Iris pigment epithelial cell (primary cell): ENCODE measurements at regions not wholly inside any gene's neighbourhood (a gene's known extent, or its start where the extent isn't known, plus 50 kb on each side); places are given as distances from the start of the nearest gene placed in this dataset.

ENCODE experiments used
- DNase-seq: peaks from one replicate; pipeline ENCODE4 v3.0.0-alpha.2; 2011; ENCODE audit warnings: low read depth

DNA sequence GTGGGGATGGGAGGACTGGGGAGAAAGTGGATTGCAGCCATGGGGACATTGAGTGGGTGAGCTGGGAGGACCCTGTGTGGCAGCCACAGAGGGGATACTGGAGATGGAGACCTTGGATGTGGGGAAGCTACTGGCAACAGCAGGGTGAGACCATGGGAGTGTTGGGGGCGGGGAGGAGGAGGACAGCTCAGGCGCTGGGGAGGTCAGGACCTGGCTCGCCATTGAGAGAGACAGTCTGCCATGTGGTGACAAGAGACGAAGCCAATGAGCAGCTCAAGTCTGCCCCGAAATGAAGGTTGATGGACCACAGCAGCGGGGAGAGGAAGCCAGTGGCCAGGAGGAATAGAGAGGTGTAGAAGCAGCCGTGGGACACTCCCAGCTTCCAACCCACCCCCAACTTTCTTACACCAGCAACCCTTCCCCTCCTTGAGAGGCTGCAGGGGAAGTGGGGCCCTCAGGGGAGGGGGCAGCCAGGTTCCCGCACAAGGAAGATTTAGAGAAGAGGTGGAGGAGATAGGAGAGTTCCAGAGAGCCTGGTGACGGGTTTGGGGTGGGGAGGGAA lies 118.1 kb downstream of the ASB7 start:
- no peak for DNase-seq

DNA sequence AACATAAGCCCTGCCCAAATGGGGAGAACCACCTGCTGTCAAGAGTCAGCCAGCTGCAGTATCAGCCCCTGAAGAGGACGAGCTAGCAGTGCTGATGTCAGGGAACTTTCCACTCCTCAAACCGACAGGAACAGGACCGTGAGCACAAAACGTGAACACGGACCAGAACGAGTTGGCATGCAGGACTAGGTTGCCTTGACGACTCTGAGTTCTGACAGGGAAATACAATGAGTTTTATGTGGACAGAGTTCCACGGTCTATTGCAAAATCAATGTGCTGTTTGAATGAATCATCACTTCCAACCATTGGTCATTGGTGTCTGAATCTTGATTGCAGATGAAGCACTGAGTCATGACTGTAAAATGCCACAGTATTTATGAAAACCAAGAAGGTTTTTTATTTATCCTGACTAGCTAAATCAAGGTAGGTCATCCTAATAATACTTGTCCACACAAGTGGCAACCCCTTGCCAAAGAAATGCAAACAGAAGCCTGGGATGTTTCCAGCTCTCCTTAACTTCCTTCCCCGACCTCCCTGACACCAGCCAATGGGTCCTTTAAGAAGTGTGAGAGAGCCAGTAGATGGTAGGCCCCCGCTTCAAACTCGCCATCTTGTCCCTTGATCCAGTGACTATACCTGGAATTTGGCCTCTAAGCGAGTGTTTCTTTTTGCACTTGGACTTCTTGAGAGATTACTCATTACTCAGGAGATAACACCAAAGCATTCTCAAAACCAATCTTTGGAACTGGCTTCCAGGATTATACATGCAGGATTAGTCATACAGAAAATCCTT lies 119.6 kb downstream of the ASB7 start:
- DNase-seq = peak; percentile 99

DNA sequence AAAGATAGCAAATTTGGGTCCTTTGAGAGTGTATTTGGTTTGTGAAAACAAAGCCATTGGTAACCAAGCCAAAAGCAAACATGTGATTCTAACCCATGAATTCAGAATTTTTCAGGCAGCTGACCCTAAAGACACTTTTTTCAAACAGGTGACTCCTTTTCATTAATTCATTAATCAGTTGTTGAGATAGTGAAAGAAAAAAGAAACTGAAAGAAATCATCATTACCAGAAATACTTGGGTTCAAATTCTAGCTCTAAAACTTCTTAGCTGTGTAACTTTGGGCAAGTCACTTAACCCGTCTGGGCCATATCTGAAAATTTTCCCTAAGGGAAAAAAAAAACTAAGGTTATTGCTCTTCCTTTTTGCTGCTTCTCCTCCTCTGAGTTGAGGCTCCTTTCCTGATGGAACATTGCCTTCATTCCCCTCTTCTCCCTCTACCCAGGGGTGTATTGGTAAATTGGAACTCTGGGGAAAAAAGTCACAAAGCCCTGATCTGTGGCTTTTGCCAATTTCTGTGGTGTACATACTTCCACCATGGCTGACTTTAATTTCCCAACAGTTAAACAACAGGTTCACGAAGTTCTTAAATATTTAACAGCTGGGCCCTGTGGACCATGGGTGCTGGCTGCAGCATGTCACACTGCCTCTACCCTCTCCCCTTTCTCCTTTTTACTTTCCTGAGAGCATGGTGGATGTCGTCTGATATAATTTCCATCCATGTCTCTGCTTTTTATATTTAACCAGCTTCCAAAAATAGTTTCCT lies 120.3 kb downstream of the ASB7 start:
- DNase-seq = no peak

DNA sequence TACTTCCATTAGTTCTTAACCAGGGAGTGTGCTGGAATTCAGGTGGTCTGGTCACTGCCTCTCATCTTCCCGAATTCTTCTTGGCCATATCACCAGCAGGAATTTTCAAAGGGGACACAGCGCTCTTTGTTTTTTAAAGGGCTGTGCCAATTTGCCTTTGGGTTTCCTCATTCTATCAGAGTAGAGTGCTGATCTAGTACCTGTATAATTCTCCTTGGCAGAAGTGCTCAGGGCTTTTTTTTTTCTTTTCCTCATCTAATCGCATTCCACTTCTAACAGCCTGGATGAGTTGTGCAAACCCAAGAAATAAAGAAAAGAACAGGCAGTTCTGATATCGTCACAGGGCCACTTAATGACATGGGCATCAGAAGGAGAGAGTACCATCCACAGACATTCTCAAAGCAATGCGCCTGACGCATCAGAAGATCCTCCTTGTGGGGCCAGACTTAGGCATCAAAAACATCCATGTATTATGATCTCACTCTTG lies 121.0 kb downstream of the ASB7 start:
- DNase-seq = no peak

DNA sequence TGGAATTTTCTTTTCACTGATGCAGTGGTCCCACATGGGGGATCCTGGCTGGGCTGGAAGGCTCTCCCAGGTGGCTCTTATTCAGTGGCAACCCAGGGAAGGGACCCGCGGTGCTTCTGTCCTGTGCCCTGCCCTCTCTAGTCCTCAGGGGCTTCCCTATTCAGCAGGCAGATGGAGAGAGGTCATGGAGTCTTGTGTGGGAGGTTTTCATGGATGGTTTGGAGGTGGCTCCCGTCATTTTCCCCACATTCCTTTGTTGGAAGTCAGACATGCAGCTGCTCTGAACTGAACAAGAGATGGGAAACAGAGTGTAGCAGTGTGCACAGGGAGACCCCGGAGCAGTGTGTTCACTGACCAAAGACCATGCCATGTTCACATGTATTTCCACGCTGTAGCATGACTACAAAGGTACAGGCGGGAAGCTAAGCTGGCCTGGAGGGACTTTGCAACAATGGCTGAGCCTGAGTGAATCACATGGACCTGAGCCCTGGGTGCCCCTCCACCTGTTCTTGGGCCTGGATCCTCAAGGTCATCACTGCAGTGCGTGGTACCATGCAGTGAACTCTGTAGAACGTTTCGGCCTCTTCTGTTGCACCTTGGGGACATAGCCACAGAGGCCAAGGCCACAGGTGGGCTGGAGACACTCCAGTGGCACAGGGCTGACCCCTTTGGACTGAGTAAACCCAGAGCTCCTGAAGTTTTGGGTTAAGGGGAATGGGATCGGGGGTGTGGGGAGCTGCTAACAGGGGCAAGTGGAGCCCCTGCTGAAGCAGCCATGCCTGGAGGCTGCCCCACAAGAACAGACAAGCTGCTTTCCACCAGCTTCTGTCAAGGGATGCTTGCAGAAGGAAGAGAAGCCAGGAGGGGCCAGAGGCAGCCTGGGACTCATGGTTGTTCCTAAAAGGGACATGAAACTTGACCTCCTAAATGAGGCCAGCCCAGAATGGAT lies 123.0 kb downstream of the ASB7 start:
- DNase-seq = peak; percentile 65

DNA sequence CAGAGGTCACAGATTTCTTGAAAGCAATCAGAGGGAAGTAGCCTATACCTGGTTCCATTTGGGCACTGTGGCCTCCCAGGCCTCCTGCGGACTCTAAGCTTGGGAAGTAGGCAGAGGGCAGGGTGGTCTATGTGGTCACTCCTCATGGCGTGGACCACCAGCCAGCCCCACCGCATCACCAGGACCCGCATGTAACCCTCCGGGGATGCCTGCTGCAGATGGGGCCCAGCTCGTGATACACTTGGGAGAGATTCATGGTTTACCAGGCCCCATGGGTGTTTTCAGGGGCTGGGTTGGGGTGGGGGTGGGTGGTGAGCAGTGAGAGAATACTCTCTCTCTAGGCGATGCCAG lies 123.7 kb downstream of the ASB7 start:
- no peak for DNase-seq

DNA sequence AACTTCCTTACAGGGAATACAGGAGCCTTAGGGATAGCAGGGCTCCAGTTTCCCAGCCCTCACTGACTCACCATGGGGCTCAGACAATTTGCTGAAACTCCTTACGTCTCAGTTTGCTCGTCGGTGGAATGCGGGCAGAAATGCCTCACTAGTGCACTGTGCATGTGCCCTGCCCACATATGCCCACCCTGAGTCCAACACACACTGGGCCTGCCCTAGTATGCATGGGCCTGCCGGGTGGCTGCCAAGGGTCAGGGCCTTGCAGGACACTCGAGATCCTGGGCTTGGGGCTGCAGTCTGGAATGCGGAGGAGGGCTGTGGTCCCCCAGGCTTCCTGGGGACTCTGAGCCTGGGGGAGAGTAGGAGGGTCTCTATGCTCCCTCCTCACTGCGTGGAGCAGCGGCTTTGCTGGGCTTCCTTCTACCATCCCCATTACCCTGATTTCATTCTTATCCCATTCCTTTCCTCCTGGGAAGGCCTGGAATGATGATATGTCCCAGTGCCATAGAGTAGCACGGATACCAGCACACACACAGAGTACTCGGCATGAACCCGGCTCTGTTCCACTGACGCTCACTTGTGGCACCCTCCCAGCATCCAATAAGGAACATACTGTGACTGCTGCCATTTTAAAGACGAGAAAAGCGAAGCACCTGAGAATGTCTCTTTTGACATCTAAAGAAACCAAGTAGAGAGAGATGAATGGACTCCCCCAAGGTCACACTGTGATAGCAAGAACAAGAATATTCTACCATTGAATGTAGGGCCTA lies 124.2 kb downstream of the ASB7 start:
- DNase-seq = no peak

DNA sequence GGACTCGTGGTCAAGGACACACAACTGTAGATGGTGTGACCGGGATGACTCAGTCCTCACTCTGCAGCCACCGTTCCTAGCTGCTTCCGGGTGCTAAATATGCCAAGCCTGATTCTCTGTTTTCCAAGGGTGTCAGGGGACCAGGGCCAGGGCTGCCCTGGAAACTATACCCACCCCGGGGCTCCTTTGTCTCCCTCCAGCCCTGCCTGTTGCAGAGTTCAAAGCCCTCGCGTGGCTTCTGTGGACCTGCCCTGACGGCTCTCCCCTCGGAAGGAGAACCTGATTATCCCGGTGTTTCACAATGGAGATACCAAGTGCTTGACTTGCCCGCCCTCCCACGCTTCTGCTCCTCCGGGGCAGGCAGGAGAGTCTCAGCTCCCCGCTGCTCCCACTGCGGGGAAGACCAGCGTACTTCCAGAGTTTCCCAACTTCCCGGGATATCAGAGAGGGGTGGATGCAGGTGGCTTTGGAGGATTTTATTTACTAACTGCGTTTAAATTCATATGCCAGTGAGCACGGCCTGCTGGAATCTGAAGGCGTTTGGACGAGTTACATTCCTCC lies 125.0 kb downstream of the ASB7 start:
- DNase-seq = no peak

DNA sequence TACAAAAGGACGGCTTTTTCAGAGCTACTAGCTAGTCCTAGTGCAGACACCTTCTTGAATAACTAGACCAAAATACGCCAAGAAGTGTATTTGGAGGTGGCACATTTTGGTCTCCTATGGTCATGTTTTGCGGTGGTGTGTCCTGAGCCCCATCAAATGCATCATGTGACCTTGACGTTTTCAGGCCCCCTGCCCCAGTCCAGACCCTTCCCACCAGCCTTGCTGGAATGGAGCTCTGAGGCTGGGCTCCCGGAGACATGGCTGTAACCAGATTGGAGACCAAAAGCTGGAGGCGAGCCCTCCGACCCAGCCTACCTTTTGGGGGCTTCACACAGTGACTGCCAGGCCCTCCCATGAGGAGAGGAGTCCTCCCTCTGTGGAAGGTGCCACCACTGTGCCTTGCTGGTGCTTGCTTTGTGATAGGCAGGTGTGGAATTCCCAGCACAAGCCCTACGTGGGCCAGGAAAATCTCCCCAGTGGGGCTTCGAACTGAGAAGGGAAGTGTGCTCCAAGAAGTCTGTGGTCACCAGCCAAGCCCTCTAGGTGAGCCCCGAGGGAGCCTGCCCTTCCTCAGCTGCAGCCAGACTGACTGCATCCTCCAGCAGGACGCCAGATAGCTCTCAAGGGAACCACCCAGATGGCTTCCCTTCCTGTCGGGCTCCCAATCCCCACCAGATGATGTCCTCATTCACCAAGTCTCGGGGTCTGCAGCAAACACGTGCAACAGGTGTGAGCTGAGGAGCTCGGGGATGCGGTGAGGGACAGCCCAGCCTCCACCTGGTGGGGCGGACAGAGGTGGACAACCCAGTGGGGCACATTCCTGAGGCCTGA lies 126.2 kb downstream of the ASB7 start:
- no peak for DNase-seq

DNA sequence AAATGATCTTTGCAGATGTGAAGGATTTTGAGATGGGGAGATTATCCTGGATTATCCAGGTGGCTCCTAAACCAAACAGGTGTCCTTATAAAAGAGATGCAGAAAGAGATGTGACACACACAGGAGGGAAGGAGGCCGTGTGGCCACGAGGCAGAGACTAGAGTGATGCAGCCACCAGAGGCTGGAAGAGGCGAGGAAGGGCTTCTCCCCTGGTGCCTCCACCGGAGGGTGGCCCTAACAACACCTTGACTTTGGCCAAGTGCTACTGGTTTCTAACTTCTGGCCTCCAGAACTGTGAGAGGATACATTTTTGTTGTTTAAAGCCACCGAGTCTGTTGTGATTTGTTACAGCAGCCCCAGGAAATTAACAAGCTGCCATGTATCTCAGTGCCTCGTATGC lies 127.1 kb downstream of the ASB7 start:
- DNase-seq = no peak

DNA sequence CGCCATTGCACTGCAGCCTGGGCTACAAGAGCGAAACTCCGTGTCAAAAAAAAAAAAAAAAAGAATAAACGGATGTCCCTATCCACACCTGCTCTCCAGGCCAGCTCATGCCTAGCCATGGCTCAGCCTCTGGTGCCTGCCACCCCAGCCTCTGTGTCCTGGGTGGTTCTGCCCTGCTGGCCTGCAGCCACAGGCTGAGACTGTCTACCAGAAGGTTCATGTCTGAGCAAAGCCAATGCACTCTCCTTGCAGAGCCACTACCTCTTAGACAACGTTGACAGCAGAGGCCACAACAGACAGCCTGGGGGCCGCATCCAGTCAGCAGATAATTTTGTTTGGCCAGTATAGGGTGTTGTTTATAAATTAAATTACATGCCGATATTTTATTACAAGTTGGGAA lies 127.7 kb downstream of the ASB7 start:
- DNase-seq = no peak

DNA sequence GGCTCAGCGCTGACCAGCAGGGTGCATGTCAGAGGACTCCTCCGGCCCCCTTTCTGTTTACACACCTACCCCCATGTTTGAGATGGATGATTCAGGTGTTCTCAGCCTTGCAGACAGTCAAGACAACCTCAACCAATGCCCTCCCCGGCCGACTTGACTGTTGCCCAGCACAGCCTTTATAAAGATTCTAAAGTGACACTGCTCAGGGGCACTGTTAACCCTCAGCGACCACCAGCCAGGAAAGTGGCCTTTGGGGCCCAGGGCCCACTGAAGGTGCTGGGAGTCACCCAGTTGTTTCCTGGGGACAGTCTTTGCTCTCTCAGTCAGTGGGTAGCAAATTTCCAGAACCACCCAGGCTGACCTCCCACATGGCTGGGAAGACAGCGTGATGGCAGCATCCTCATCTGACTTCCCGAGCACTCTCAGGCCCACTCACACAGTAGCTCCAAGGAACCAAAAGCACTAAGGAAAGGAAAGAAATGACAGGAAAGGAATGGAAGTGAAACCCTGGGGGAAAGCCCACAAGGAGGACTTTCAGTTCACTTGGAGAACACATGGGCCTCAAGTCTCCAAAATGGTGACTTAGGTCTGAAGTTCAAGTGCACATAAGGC lies 128.4 kb downstream of the ASB7 start:
- no peak for DNase-seq

DNA sequence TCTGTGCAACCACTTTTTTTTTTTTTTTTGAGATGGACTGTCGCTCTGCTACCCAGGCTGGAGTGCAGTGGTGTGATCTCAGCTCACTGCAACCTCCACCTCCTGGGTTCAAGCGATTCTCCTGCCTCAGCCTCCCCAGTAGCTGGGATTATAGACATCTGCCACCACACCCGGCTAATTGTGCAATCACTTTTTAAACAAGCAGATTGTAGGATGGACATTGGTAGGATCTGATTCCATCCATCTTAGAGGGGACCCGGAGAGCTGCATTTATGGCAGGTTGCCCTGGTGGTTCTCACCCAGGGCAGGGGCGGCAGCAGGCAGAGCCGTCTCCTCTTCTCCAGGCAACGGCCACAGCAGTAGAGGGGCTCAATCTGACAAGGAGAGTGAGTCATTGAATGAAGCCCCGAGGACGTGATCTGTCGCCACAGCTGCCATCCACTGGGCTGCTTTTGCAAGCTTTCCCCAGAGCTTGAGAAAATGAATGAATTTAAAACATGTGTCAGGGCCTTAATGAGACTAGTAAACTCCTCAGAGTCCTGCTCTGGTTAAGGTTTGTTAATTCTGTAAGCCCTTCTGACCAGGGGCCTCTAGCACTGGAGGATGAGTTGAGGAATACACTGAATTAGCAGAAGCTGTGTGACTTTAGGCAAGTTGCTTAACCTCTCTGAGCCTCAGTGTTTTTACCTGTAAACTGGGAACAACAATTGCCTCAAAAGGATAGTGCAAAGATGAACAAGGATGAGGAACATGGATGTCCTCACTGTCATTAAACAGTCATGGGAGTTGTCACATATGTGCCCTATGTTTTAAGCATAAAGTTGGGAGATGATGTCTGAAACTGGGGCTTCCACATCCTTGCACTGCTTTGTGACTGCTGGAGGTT lies 129.1 kb downstream of the ASB7 start:
- DNase-seq = no peak

DNA sequence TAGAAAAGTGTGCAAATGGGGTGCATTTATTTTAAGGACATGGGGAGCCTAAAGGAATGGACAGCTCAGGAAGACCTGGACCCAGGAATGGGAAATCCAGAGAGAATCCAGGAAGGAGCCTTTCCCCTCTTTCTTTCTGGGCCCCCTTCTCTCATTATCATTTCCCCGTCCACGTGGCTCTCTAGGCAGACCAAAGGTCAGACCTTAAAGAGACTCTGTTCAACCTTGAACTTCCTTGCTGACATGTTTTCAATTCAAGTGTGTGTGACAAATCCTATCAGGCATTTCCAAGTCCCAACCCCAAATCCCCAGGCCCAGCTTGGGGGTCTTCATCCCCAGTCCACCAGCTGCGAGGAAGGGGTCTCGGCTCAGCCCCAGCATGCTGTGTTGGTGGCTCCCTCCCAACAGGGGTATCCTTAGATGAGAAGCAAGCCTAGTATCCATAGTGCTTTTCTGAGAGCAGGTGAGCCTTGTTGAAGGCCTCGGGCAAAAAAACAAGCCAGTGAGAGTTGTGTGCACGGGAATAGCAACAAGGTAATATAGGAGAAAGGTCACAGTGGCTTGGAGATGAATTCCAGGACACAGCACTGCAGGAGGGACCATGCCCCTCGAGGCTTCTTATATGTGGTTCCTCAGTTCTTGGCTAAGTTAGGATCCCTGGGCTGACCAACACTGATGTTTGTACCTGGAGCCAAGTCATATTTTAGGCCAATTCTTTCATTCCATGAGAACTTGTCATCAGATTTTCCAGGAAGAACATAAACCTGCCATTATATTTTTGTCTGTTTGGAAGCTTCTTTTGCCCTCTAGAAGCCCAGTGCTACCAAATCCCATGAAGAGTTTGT lies 130.0 kb downstream of the ASB7 start:
- DNase-seq = no peak

DNA sequence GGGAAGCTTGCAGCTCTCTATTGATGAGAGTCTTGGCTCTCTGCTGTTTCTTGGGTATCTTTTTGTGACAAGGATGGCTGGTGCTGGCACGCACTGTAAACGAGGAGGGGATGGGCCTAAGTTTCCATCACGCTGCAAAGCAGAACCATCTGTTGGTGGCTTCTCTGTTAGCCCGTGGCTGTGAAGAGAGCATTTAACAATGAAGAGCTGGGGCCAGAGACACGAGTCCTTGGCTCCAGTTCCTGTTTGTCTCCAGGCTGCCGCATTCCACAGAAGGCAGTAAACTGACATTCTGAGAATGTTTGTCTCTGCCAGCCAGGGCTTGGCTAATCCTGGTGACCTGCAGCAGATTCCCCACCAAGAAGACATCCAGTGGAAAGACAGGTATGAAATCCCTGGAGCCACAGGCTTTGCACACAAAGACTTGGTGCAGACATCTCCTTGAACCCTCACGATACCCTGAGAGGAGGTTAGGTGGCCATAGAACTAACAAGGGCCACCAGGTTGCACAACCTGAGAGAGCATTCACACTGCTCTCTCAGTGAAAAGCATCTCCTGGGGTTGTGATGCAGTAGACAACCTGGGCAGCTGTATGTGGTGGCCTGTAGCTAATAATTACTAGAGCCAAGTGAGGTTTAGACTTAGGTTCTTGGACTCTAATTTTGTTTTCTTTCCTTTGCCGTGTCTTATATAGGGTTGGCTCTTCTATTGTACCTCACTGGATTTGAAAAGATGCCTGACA lies 130.9 kb downstream of the ASB7 start:
- peak; percentile 51 for DNase-seq

DNA sequence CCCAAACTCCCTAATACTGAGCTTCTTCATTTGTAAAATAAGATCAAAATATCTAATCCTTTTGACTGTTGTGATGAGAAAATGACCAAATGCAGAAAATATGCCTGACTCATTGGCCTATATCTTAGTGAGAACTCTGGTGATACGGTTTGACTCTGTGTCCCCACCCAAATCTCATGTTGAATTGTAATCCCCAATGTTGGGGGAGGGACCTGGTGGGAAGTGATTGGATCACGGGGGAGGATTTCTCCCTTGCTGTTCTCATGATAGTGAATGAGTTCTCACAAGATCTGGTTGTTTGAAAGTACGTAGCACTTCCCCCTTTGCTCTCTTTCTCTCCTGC lies 131.4 kb downstream of the ASB7 start:
- peak; percentile 74 for DNase-seq

DNA sequence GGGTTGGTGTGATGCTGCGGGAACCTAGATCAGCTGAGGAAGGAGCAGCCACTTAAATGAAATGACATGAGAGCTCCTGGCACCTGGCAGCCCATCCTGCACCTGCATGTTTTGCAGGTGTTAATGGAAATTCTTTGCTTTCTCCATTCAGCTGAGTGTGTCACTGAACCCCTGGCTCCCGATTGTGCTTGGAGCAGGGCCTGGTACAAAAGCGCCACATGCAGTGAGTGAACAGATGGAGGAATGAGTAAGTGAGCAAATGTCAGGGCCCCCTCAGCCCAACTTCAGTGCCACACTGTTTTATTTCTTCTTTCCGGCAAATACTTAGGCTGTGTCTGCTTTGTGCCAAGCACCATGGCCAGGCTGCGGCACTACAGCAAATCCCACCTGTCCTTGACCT lies 132.2 kb downstream of the ASB7 start:
- no peak for DNase-seq
